Activated naive CD4-positive, alpha-beta T cell treated with anti-CD3 and anti-CD28 coated beads for 36 hours (primary cell): ENCODE measurements at regions not wholly inside any gene's neighbourhood (a gene's known extent, or its start where the extent isn't known, plus 50 kb on each side); places are given as distances from the start of the nearest gene placed in this dataset.

ENCODE experiments used
- CTCF ChIA-PET: fragments of 350-600 bp; sonication (Branson Sonifier 250); formaldehyde crosslinking; loops from one replicate; lab custom pipeline; 2021; ENCODE audit warnings: antibody characterized with exemption; lab: Charles Lee
- DNase-seq: peaks from one replicate; pipeline ENCODE4 v3.0.0-alpha.2; 2020
- H3K27ac Mint-ChIP-seq: one replicate; pipeline ENCODE4 v1.8.0; 2021; ENCODE audit warnings: mild to moderate bottlenecking, mixed read lengths
- H3K27me3 Mint-ChIP-seq: one replicate; pipeline ENCODE4 v1.8.0; 2021; ENCODE audit warnings: low read depth, mixed read lengths
- H3K36me3 Mint-ChIP-seq: one replicate; pipeline ENCODE4 v1.8.0; 2021; ENCODE audit warnings: low read depth, mixed read lengths
- H3K4me1 Mint-ChIP-seq: one replicate; pipeline ENCODE4 v1.8.0; 2021; ENCODE audit warnings: low read depth, mixed read lengths
- H3K4me3 Mint-ChIP-seq: one replicate; pipeline ENCODE4 v1.8.0; 2021; ENCODE audit warnings: mild to moderate bottlenecking, moderate library complexity, mixed read lengths
- H3K9me3 Mint-ChIP-seq: one replicate; pipeline ENCODE4 v1.8.0; 2021; ENCODE audit warnings: mixed read lengths
- intact Hi-C: fragments of 100-400 bp; cut with micrococcal nuclease; formaldehyde crosslinking; loops from one replicate; pipeline ENCODE4 v1.15.1; 2023

DNA sequence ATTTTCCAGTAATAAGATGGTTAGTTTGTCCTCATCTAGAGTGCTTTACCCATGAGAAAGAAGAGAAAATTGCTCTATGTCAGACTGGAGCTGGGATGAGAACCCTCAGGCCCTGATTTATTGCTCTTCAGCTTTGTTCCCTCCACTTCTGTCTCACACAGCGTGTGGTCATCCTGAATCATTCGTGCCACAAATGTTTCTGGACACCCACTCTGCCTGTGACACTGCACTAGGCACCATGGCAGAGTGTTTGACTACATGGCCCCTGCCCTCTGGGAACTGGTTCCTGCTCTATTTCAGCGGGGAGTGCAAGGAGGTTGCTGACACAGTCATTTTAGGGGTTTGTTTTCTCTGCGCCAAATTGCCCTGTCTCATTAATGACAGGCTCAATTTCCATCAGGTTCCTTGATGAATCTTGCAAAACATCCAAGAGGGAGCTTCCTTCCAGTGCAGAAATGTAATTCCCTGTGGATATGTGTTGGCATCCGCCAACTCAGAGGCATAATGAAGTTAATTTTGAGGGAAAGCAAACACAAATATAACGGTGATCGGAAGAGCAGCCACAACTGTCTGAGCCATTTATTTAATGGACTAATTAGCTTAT, 207.5 kb downstream of the CLIC5 start:
- CTCF ChIA-PET = interaction anchor here (1.3 kb wide), 1 partner anchor 23 kb away, joined by 3 read pairs; no protein-coding TSS in a partner anchor
- intact Hi-C loops = no loop called here
- no peak overlapping the region for H3K27ac Mint-ChIP-seq
- no peak overlapping the region for H3K4me3 Mint-ChIP-seq
- no peaks in the 10 kb centered on the region for H3K4me1 Mint-ChIP-seq
- DNase-seq = no peak
- H3K9me3 Mint-ChIP-seq = no peaks in the 10 kb centered on the region
- H3K27me3 Mint-ChIP-seq = peaks cover 10% of the 10 kb centered on the region
- H3K36me3 Mint-ChIP-seq = no peaks in the 10 kb centered on the region

DNA sequence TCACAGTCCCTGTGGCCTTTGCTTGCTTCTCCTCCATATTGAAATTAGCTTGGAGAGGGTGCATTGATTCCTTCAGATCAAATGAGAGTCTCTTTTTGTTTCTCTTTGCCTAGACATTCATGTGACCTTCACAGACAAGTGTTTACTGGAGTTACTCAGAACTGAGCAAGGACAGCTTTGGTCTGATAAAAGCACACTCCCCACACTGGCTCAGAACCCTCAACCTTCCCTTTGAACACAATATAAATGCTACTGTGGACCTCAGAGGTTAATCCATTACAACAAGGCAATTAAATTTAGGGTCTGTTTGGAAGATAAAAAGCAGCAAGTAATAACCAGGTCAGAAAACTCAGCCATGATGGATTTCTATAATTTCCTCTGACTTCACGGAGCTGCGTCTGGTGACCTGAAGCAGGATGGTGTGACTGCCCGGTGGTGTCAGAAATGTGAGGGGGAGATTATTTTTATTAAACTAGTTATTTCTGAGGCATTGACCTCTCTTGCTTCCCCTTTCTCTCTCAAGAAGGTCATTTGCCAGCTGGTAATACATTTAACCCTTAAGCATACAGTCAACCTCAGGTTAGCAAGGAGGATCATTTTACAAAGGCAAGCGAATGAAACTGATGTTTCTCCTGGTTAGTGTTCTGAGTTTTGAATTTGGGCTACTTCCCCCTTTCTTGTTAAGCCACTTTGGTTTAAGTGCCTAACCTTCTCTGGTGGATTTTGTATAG, 208.2 kb downstream of the CLIC5 start:
- no peaks in the 10 kb centered on the region for H3K36me3 Mint-ChIP-seq
- CTCF ChIA-PET = interaction anchor here (1.0 kb wide), 1 partner anchor 1180 kb away, joined by 3 read pairs; no protein-coding TSS in a partner anchor
- intact Hi-C loops = no loop called here
- no peak overlapping the region for H3K4me3 Mint-ChIP-seq
- peaks cover 6% of the 10 kb centered on the region for H3K27me3 Mint-ChIP-seq
- DNase-seq = no peak
- no peaks in the 10 kb centered on the region for H3K9me3 Mint-ChIP-seq
- no peak overlapping the region for H3K27ac Mint-ChIP-seq
- H3K4me1 Mint-ChIP-seq = peaks cover 1% of the 10 kb centered on the region

DNA sequence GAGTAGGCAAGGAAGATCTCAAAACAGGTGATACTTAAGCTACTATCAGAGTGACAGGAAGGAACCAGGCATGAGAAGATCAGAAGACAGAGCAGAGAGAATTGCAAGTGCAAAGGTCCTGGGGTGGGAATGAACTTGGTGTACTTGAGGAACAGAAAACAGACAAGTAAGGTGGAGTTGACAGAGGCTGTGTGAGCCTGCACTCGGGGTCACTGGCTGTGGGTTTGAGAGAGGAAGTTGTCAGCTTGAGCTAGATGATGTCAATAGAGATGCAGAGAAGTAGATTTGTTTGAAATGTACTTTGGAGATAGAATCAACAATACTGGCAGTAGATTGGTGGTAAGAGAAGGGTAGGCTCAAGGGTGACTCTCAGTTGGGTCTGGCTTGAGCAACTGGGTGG, 209.5 kb downstream of the CLIC5 start:
- CTCF ChIA-PET = no interaction called here

DNA sequence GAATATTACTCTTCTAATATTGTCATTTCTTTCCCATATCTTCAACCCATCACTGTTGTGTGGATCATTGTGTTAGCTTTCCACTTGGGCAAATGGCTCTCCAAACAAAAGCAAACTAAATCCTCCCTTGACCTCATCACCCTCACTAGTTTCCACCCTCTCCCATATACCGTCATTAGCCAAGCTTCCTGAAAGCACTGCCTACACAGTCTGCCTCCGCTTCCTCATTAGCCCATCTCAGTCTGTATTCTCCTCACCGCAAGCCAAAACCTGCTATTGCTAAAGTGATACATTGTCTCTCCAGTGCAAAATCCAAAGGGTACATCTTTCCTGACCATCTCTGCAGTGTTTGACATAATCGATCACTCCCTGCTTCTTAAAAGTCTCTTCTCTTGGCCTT, 212.6 kb downstream of the CLIC5 start:
- intact Hi-C loops = loop anchor here (5.0 kb wide), 1 partner anchor 119 kb away; no protein-coding TSS in a partner anchor
- peaks cover 15% of the 10 kb centered on the region for H3K4me1 Mint-ChIP-seq
- no peak for DNase-seq
- no peaks in the 10 kb centered on the region for H3K36me3 Mint-ChIP-seq
- CTCF ChIA-PET = no interaction called here
- no peak overlapping the region for H3K4me3 Mint-ChIP-seq
- no peaks in the 10 kb centered on the region for H3K9me3 Mint-ChIP-seq
- no peak overlapping the region for H3K27ac Mint-ChIP-seq
- peaks cover 3% of the 10 kb centered on the region for H3K27me3 Mint-ChIP-seq

More for the DNA sequence above, 209.5 kb downstream of the CLIC5 start:
- Mint-ChIP-seq H3K27ac (no peak overlapping the region), H3K27me3 (peaks cover 6% of the 10 kb centered on the region), H3K4me1 (peaks cover 12% of the 10 kb centered on the region), H3K9me3 (no peaks in the 10 kb centered on the region), H3K36me3 (no peaks in the 10 kb centered on the region), H3K4me3 (no peak overlapping the region)
- DNase-seq = no peak
- intact Hi-C loops = no loop called here

DNA sequence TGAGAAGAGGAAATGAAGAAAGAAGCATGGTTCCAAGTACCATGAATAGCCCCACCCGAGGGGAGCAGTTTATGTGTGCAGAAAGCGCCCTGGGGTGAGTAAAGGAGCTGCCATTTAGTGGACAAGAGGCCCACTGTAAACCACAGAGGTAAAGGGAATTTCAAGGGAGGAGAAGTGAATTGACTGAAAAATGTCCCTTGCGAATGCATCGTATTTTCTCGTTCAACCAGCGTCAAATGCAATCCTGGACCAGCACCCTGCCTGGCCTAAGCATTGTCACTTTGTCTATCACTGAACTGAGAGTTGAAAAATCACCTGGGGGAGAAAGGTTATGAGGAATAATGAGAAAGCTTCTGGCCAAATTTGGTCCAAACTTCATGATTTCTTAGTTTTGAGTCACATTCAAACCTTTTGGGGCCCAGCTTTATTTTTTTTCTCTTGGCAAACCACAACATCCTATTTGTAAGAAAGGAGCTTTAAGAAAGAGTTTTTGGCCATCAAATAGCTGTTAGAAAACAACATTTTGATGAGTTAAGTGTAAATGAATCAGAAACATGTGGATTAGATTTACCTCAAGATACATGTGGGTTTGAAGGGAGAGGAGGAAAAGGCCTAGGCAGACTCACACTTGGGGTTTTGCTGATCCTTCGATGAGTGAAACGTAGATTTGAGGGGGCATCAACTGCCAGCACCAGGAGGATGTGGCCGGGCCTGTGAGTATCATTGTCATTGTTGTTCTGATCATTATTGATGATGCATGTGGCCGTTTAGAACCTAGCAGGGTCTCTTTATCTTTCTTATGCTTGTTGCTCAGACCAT, 214.0 kb downstream of the CLIC5 start:
- peaks cover 10% of the 10 kb centered on the region for H3K27me3 Mint-ChIP-seq
- DNase-seq = peak; percentile 51
- H3K36me3 Mint-ChIP-seq = no peaks in the 10 kb centered on the region
- no peak overlapping the region for H3K27ac Mint-ChIP-seq
- intact Hi-C loops = loop anchor here (1.0 to 5.0 kb wide), 2 partner anchors 29 to 121 kb away; no protein-coding TSS in a partner anchor
- H3K4me1 Mint-ChIP-seq = peaks cover 15% of the 10 kb centered on the region
- H3K4me3 Mint-ChIP-seq = no peak overlapping the region
- CTCF ChIA-PET = no interaction called here
- no peaks in the 10 kb centered on the region for H3K9me3 Mint-ChIP-seq

DNA sequence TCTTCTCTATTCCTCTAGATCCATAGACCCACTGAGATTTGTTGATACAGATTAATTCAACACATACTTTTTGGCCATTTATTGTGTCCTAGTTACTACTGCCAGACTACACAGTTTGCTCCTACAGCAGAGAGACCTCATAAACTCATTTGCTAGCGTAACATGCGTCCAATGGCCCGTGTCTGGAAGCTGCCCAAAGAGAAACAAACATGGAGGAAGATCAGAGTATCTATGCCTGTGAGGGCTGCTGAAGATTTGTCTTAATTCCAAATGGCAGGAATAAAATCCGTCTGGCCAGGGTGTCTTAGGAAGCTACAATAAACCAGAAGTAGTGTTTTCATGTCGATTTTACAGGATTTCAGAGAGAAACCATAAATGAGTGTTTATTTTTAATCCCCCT, 214.7 kb downstream of the CLIC5 start:
- intact Hi-C loops = loop anchor here (5.0 kb wide), 1 partner anchor 121 kb away; no protein-coding TSS in a partner anchor
- CTCF ChIA-PET = interaction anchor here (1.4 kb wide), 1 partner anchor 18 kb away, joined by 4 read pairs; no protein-coding TSS in a partner anchor
- Mint-ChIP-seq H3K4me3 (no peak overlapping the region), H3K27me3 (peaks cover 10% of the 10 kb centered on the region), H3K36me3 (no peaks in the 10 kb centered on the region), H3K4me1 (peaks cover 15% of the 10 kb centered on the region), H3K27ac (no peak overlapping the region), H3K9me3 (no peaks in the 10 kb centered on the region)
- DNase-seq = no peak

DNA sequence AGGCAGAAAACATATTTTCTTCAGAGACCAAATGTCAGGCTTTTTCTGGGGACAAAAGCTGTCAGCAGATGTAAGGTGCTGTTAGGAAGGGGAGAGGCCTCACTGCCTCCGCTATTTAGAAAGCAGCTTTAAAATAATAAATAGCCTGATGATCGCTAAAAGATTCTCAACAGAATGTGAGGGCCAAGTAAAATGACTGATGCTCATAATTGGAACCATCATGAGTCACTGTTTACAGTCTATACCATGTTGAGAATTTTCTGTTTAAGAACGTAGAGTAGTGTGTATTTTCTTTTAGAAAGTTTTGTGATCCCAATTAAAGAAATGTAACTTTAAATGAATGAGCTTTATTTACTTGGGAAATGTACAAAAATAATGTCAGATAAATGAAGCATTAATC, 220.0 kb downstream of the CLIC5 start:
- no peaks in the 10 kb centered on the region for H3K36me3 Mint-ChIP-seq
- no peak overlapping the region for H3K4me3 Mint-ChIP-seq
- peaks cover 11% of the 10 kb centered on the region for H3K27me3 Mint-ChIP-seq
- H3K4me1 Mint-ChIP-seq = peaks cover 3% of the 10 kb centered on the region
- DNase-seq = no peak
- no peaks in the 10 kb centered on the region for H3K9me3 Mint-ChIP-seq
- CTCF ChIA-PET = no interaction called here
- intact Hi-C loops = no loop called here
- no peak overlapping the region for H3K27ac Mint-ChIP-seq

DNA sequence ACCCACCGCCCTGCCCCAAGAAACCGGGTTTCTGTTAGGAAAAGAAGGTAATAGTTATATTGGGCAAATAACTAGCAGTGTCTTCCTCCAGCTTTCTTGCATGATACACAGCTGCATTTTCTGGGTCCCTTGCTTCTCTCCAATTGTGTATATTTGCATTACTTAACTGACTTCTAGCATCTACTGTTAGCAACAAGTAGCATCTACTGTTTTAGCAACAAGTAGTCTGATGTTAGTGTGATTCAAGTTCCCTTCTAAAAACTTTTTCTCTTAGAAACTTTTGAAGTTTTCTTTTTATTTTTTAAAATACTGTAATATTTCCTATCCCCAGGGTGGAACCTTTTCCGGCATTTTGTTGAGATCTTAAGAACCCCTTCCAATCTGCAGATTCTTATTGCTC, 221.2 kb downstream of the CLIC5 start:
- Mint-ChIP-seq H3K27ac (no peak overlapping the region), H3K4me3 (no peak overlapping the region), H3K4me1 (peaks cover 3% of the 10 kb centered on the region), H3K9me3 (no peaks in the 10 kb centered on the region), H3K27me3 (peaks cover 11% of the 10 kb centered on the region), H3K36me3 (no peaks in the 10 kb centered on the region)
- DNase-seq = no peak
- CTCF ChIA-PET = no interaction called here
- intact Hi-C loops = no loop called here

DNA sequence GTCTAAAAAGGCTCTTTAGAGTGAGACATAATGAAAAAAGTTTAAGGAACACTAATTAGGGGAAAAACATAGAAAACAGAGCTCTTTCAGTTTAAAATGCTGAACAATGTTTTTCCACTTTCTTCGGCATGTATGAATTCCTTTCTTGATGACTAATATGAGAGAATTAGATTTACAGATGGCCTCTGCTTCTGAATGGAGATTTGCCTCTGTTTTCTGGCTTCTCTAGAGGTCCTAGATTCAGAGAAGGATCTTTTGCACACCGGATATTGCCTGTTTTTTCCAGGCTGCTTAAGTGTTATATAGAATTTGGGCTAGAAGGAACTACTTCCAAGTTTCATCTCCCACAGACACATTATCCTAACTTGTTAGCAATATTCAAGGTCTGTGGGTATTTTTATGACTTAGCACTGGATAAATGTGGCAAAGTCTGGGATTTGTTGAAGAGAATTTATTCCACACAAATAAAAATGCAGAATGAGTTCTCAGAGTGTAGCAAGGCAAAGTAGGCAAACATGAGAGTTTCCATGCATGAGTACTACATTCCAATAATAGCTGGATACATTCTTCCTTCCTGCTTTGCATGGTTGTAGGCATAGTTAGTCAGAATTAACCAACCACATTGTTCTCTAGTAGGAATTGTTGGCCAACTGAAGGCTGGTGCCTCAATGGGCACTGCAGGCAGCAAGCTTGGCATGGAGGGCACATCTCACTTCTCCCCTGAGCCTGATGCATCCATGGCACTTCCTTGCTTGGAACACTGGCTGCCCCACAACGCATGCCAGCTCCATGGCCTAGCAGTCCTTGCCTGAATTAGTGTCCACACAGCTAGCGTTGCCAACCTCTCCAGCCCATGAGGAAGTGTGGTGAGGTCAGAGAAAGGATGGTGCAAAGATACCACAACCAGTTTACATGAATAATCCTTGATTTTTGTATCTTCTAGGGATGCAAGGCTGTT, 224.2 kb downstream of the CLIC5 start:
- H3K4me1 Mint-ChIP-seq = peaks cover 3% of the 10 kb centered on the region
- no peak overlapping the region for H3K27ac Mint-ChIP-seq
- H3K36me3 Mint-ChIP-seq = no peaks in the 10 kb centered on the region
- intact Hi-C loops = no loop called here
- CTCF ChIA-PET = interaction anchor here (1.0 kb wide), 1 partner anchor 1315 kb away, joined by 3 read pairs; no protein-coding TSS in a partner anchor
- no peak for DNase-seq
- H3K9me3 Mint-ChIP-seq = no peaks in the 10 kb centered on the region
- H3K4me3 Mint-ChIP-seq = no peak overlapping the region
- peaks cover 2% of the 10 kb centered on the region for H3K27me3 Mint-ChIP-seq

DNA sequence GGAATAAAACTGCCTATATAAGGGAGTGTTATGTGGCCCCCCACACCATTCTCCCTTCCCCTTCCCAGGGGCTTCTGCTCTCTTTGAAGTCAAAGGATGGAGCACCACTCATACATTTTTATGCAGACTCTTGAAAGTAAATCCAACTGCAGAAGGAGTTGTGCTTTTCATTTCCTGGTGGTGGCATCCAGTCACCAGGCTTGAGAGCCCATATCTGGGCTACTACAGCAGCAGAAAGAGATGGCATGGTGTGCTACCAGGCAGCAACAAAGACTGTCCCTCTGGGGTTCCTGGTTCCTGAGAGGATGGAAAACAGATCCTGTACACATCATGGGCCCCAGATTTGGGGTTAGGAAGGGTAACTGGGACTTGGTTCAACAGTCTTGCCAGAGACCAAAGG, 226.4 kb downstream of the CLIC5 start:
- no peak overlapping the region for H3K27ac Mint-ChIP-seq
- no peaks in the 10 kb centered on the region for H3K9me3 Mint-ChIP-seq
- peaks cover 2% of the 10 kb centered on the region for H3K27me3 Mint-ChIP-seq
- no peak overlapping the region for H3K4me3 Mint-ChIP-seq
- peaks cover 3% of the 10 kb centered on the region for H3K4me1 Mint-ChIP-seq
- CTCF ChIA-PET = no interaction called here
- no peaks in the 10 kb centered on the region for H3K36me3 Mint-ChIP-seq
- intact Hi-C loops = loop anchor here (1.0 kb wide), 1 partner anchor 133 kb away; no protein-coding TSS in a partner anchor
- DNase-seq = no peak

DNA sequence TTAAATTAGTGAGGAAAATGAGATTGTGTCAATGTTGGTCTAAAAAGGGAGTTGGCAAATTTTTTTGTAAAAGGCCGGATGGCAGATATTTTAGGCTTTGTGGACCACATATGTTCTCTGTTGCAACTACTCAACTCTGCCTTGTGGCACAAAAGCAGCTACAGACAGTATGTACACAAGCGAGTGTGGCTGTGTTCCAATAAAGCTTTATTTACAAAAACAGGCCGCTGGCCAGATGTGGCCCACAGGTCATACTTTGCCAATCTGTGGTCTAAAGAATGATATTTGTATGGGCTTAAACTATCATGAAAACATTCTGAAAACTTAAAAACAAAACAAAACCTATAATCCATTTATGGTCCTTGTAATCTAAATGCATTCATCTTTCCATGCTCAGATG, 228.3 kb downstream of the CLIC5 start:
- peaks cover 3% of the 10 kb centered on the region for H3K4me1 Mint-ChIP-seq
- intact Hi-C loops = no loop called here
- CTCF ChIA-PET = no interaction called here
- no peak overlapping the region for H3K27ac Mint-ChIP-seq
- H3K9me3 Mint-ChIP-seq = no peaks in the 10 kb centered on the region
- H3K27me3 Mint-ChIP-seq = no peaks in the 10 kb centered on the region
- H3K36me3 Mint-ChIP-seq = no peaks in the 10 kb centered on the region
- no peak for DNase-seq
- no peak overlapping the region for H3K4me3 Mint-ChIP-seq
